HUES6 (cell line): ENCODE measurements at regions not wholly inside any gene's neighbourhood (a gene's known extent, or its start where the extent isn't known, plus 50 kb on each side); places are given as distances from the start of the nearest gene placed in this dataset.

Source experiments
- H3K27ac ChIP-seq: 2 replicates; pipeline ENCODE4 v1.7.0; 2013; ENCODE audit warnings: low read depth, mild to moderate bottlenecking, low read length, inconsistent platforms
- H3K27me3 ChIP-seq: 2 replicates; pipeline ENCODE4 v1.6.1; 2013; ENCODE audit warnings: low read length; ENCODE audit not compliant: control insufficient read depth, insufficient read depth
- H3K36me3 ChIP-seq: 2 replicates; pipeline ENCODE4 v1.6.1; 2013; ENCODE audit warnings: low read length; ENCODE audit not compliant: control insufficient read depth, insufficient read depth
- H3K4me1 ChIP-seq: 2 replicates; pipeline ENCODE4 v1.6.1; 2013; ENCODE audit warnings: low read length; ENCODE audit not compliant: control insufficient read depth, insufficient read depth
- H3K4me3 ChIP-seq: 2 replicates; pipeline ENCODE4 v1.5.1; 2013; ENCODE audit warnings: low read depth, low read length
- H3K9ac ChIP-seq: one replicate; pipeline ENCODE4 v1.6.1; 2013; ENCODE audit warnings: mild to moderate bottlenecking, low read length
- H3K9me3 ChIP-seq: 2 replicates; pipeline ENCODE4 v1.6.1; 2013; ENCODE audit warnings: low read depth, low read length; ENCODE audit not compliant: control insufficient read depth, insufficient read depth

DNA sequence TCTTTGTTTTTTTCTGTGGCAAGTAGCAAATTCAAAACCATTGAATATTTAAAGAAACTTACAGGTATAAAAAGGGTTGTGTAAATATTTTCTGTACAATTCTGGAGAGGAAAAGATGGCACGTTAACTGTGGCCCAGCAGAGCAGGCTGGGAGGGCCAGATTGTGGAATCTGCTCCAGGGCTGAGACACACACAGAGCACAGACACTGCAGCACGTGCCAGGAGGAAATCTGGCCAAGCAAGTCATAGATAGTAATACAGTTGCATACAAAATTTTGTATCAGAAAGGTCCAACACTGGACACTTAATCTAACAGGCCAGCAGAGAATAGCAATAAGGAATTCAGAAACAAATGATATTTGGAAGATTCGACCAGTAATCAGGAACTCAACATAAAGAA is 763.7 kb downstream of the PDHA2 start:
- Histone ChIP-seq H3K9me3 (no peaks in the 10 kb centered on the region), H3K4me1 (peaks cover 16% of the 10 kb centered on the region; the same call in 1 of the 2 replicates), H3K4me3 (no peak overlapping the region), H3K36me3 (no peaks in the 10 kb centered on the region), H3K27me3 (no peaks in the 10 kb centered on the region), H3K27ac (no peak overlapping the region), H3K9ac (no peak overlapping the region)

DNA sequence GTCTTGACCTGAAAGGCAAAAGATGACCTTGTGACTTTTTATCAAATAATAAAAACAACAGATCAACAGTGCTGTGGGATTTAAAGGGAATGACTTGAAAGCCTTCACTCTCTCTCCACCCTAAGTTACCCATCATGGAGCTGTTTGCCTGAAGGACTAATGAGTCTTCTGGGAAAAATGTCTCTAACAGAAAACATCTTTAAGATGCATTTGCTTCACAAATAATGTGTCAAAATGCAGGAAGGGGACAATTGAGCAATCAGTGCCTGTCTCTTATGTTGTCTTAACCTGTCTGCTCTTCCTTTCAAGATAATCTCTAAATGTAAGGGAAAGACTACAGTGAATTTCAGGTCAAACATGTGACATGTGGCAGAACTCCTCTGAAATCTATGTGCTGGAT is 766.6 kb downstream of the PDHA2 start:
- H3K9ac ChIP-seq = no peak overlapping the region

DNA sequence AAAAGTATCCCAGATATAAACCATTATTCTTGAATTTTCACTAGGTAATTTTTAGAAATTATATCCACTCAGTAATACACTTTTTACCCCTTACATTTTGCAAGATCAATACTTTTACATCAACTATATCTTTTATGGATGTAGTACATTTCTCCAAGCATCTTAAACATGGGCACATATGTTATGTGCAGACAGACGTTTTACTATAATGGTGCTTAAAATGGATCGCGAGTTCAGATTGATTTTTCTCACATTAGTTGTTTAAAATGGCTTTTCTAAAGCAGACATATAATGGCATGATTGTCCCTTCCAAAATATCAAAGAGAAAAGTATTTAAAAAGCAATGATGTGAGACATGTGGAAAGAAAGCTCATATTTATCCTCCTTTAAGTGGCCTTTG is 786.1 kb downstream of the PDHA2 start:
- Histone ChIP-seq H3K36me3 (no peaks in the 10 kb centered on the region), H3K9ac (no peak overlapping the region), H3K27me3 (no peaks in the 10 kb centered on the region), H3K27ac (no peak overlapping the region), H3K9me3 (no peaks in the 10 kb centered on the region), H3K4me3 (no peak overlapping the region), H3K4me1 (no peaks in the 10 kb centered on the region)

More for the DNA sequence above, 766.6 kb downstream of the PDHA2 start:
- no peaks in the 10 kb centered on the region for H3K27me3 ChIP-seq
- no peak overlapping the region for H3K4me3 ChIP-seq
- H3K9me3 ChIP-seq = no peaks in the 10 kb centered on the region
- H3K27ac ChIP-seq = no peak overlapping the region
- H3K4me1 ChIP-seq = no peaks in the 10 kb centered on the region
- H3K36me3 ChIP-seq = no peaks in the 10 kb centered on the region

DNA sequence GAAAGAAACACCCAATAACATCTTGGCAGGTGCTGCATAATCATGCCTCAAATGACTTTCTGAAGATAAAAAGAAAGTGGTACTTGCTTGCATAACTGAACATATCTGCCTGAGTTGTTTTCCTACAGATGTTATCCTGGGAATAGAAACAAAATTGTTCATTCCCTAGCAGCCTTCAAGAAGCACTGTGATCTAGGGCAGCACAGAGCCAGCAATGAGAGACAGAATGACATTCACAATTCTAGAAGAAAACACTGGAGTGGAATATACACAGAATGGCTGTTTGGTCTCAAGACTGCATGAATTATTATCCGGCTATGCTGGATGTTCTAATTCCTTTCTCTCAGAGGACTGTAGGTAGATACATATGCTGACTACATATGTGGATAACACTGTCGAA is 790.9 kb downstream of the PDHA2 start:
- Histone ChIP-seq H3K4me3 (no peak overlapping the region), H3K9me3 (no peaks in the 10 kb centered on the region), H3K4me1 (no peaks in the 10 kb centered on the region), H3K9ac (no peak overlapping the region), H3K36me3 (no peaks in the 10 kb centered on the region), H3K27ac (no peak overlapping the region), H3K27me3 (no peaks in the 10 kb centered on the region)

DNA sequence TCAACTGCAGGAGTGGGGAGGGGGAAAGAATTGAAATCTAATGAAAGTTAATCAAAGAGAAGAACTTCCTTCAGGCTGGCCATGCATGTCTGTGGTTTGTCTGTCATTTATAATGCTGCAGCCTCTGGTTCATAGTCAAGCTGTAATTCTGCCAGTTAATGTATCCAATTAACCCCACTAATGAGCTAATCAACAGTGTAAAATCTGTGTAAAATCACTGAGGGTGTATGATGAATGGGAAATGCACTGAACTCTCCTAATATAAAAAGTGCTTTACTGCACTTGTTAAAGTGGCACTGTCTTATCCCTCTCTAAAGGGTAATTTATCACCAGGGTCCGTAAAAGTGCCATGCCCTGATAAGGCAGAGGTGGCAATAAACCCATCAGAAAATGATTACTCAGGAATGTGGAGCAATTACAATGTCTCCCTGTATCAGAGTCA is 798.1 kb downstream of the PDHA2 start:
- no peaks in the 10 kb centered on the region for H3K9me3 ChIP-seq
- no peaks in the 10 kb centered on the region for H3K27me3 ChIP-seq
- no peak overlapping the region for H3K9ac ChIP-seq
- H3K4me1 ChIP-seq = peaks cover 6% of the 10 kb centered on the region
- no peak overlapping the region for H3K4me3 ChIP-seq
- H3K27ac ChIP-seq = no peak overlapping the region
- H3K36me3 ChIP-seq = no peaks in the 10 kb centered on the region

DNA sequence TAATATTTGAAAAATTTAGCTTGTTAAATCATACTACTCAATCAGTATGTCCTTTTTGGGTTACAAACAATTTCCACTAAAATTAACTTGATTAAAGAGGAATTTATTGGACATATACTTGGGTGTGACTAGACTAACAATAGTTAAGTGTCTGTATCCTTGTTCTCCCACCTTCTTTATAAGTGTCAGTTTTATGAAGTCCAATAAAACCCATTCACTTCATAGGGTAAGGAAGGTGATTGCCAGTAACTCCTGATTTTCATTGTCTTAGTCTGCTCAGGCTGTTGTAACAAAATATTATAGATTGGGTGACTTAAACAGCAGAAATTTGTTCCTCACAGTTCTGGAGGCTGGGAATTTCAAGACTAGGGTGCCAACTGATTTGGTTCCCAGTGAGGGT is 800.0 kb downstream of the PDHA2 start:
- H3K9ac ChIP-seq = no peak overlapping the region
- no peak overlapping the region for H3K4me3 ChIP-seq
- no peaks in the 10 kb centered on the region for H3K36me3 ChIP-seq
- peaks cover 6% of the 10 kb centered on the region for H3K4me1 ChIP-seq
- H3K9me3 ChIP-seq = no peaks in the 10 kb centered on the region
- H3K27ac ChIP-seq = no peak overlapping the region
- H3K27me3 ChIP-seq = no peaks in the 10 kb centered on the region

DNA sequence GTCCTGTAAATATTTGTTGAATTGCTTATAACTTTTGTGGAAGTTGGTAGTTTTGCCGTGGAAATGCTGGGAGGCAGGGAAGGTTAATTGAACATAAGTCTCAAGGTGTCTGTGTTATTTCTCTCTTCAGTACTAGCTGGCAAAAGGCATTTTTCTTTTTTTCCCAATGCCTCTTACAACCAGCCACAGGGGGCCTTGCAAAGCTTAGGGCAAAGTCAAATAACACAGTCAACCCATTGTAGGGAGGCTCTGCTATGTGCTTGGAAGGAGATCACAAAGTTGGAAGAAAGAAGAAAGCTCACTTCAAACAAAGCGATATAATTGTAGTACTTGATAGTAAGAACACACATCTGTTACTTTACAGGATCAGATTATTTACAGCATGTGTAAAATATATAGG is 802.6 kb downstream of the PDHA2 start:
- no peaks in the 10 kb centered on the region for H3K27me3 ChIP-seq
- no peak overlapping the region for H3K9ac ChIP-seq
- H3K4me1 ChIP-seq = peaks cover 6% of the 10 kb centered on the region
- H3K9me3 ChIP-seq = no peaks in the 10 kb centered on the region
- H3K4me3 ChIP-seq = no peak overlapping the region
- H3K27ac ChIP-seq = no peak overlapping the region
- no peaks in the 10 kb centered on the region for H3K36me3 ChIP-seq

DNA sequence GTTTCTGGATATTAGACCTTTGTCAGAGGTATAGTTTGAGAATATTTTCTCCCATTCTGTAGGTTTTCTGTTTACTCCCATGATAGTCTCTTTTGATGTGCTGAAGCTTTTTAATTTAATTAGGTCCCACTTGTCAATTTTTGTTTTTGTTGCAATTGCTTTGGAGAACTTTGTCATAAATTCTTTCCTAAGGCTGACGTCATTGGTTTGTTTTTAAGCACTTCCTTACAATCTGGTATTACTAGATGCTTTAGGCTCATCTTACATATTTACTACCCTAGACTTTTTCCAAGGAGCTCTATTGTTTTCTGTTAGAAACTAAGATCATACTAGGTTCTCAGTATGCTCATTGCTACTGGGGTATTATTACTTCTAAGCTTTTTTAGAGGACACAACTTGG is 806.3 kb downstream of the PDHA2 start:
- Histone ChIP-seq H3K4me1 (peaks cover 6% of the 10 kb centered on the region), H3K9ac (no peak overlapping the region), H3K36me3 (no peaks in the 10 kb centered on the region), H3K9me3 (no peaks in the 10 kb centered on the region), H3K27ac (no peak overlapping the region), H3K4me3 (no peak overlapping the region), H3K27me3 (no peaks in the 10 kb centered on the region)

DNA sequence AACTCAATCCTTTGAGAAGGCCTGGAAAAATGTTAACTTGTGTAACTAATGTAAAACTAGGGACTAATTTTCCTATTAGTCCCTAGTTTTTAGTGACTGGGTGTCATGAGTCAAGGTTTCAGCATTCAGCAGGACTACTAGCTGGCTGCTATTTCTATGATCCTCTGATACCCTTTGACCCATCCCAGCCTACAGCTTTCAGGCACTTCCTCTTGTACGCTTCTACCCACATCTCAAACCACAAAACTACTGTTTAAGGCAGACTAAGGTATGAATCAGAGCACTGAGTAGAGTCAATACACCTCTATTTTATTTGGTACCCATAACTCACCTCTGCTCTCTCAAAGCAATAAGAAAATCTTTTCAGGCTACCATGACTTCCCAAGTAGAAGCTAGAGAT is 809.6 kb downstream of the PDHA2 start:
- Histone ChIP-seq H3K27me3 (no peaks in the 10 kb centered on the region), H3K4me1 (no peaks in the 10 kb centered on the region), H3K36me3 (no peaks in the 10 kb centered on the region), H3K9me3 (peaks cover 9% of the 10 kb centered on the region), H3K27ac (no peak overlapping the region), H3K4me3 (no peak overlapping the region), H3K9ac (no peak overlapping the region)

DNA sequence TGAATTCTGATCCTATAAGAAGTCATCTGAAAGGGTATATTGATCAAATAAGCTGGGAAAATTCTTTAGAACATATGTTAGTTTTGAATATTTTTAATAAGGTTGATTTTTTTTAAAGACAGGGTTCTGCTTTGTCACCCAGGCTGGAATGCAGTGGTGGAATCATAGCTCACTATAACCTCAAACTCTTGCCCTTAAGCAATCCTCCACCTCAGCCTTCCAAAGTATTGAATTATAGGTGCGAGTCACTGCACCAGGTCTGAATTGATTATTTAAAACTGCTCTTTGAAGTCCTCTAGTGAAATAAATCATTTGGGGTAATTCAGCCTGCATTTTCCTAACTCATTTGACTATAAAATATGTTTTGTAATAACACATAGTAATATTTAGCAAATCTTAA is 812.3 kb downstream of the PDHA2 start:
- Histone ChIP-seq H3K9ac (no peak overlapping the region), H3K27me3 (no peaks in the 10 kb centered on the region), H3K4me3 (no peak overlapping the region), H3K36me3 (no peaks in the 10 kb centered on the region), H3K9me3 (peaks cover 9% of the 10 kb centered on the region), H3K4me1 (no peaks in the 10 kb centered on the region), H3K27ac (no peak overlapping the region)

DNA sequence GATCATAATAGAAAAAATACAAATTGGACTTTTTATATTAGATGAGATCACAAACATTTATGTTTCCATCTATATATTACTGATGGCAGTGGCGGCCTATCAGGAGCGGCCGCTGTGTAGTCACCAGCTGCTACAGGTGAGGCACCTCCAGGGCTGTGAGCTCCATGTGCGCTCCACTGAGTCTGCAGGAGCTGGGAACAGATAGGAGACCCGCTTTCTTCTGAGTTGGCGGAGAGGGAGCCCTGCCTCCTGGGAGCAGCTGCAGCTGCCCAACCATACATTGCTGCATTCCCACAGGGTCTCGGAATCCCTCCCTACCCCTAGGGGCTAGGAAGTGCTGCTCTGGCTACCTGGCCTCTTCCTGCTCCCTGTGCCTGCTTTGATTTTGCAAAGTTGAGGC is 812.9 kb downstream of the PDHA2 start:
- H3K9me3 ChIP-seq = peaks cover 9% of the 10 kb centered on the region
- no peak overlapping the region for H3K27ac ChIP-seq
- no peaks in the 10 kb centered on the region for H3K36me3 ChIP-seq
- H3K27me3 ChIP-seq = no peaks in the 10 kb centered on the region
- H3K9ac ChIP-seq = no peak overlapping the region
- H3K4me1 ChIP-seq = no peaks in the 10 kb centered on the region
- no peak overlapping the region for H3K4me3 ChIP-seq

DNA sequence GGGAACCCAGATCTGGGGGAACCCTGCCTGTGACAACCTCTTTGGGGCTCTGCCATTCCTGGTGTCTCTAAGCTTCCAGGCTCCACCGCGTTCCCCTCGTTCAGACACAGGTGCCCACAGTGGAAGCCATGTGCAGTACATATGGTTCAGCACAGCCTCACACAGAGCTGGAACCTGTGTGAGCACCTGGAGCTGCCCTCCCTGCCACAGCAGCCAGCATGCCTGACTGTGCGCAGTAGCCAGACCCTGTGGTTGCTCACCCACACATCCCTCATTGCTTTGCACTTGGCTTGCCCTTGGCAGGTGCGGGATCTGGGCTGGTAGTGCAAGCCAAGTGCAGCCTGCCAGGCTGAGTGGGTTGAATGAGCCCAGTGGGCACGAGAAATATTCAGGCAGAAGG is 814.2 kb downstream of the PDHA2 start:
- Histone ChIP-seq H3K4me1 (no peaks in the 10 kb centered on the region), H3K27me3 (no peaks in the 10 kb centered on the region), H3K27ac (no peak overlapping the region), H3K9me3 (peaks cover 9% of the 10 kb centered on the region), H3K36me3 (no peaks in the 10 kb centered on the region), H3K4me3 (no peak overlapping the region), H3K9ac (no peak overlapping the region)
